Heart right ventricle (tissue), 16 donors: ENCODE measurements at regions not wholly inside any gene's neighbourhood (a gene's known extent, or its start where the extent isn't known, plus 50 kb on each side); places are given as distances from the start of the nearest gene placed in this dataset.
A peak's percentile ranks its signal among the peaks of the same experiment; 100 is the strongest.

Experiments used
- ATAC-seq, 8 donors: fragments of 200-7000 bp; cut with Tn5 transposase; one replicate each; pipeline ENCODE4 v1.9.1; 2020; ENCODE audit warnings: mild to moderate bottlenecking in 8 of 8, moderate library complexity in 8 of 8, moderate number of reproducible peaks in 1 of 8
- DNase-seq, 2 donors: peaks; one replicate each; pipeline ENCODE4 v3.0.0-alpha.2; 2020
- H3K27ac ChIP-seq, 10 donors: fragments of 200-600 bp; sonication (generic) in 2 of 10; one replicate each; pipeline versions ENCODE4 v1.5.0 to v1.8.0; 2020 to 2022; ENCODE audit warnings: mild to moderate bottlenecking in 3 of 10
- H3K27me3 ChIP-seq, 7 donors: fragments of 200-600 bp; one replicate each; pipeline ENCODE4 v1.8.0; 2021 to 2022; ENCODE audit warnings: mild to moderate bottlenecking in 2 of 7
- H3K36me3 ChIP-seq, 9 donors: fragments of 200-600 bp; sonication (generic) in 1 of 9; one replicate each; pipeline versions ENCODE4 v1.5.0 to v1.8.0; 2020 to 2022; ENCODE audit warnings: mild to moderate bottlenecking in 2 of 9
- H3K4me1 ChIP-seq, 9 donors: fragments of 200-600 bp; sonication (generic) in 1 of 9; one replicate each; pipeline versions ENCODE4 v1.5.0 to v1.8.0; 2020 to 2022; ENCODE audit warnings: mild to moderate bottlenecking in 4 of 9
- H3K4me3 ChIP-seq, 10 donors: fragments of 200-600 bp; sonication (generic) in 2 of 10; one replicate each; pipeline versions ENCODE4 v1.5.0 to v1.8.0; 2020 to 2022; ENCODE audit warnings: mild to moderate bottlenecking in 7 of 10, moderate library complexity in 2 of 10
- H3K9me3 ChIP-seq, 11 donors: fragments of 200-600 bp in 10 of 11; sonication (generic) in 2 of 11; one replicate each; pipeline versions ENCODE4 v1.5.0 to v1.8.0; 2013 to 2022; ENCODE audit warnings: mild to moderate bottlenecking in 2 of 11, control low read depth in 1 of 11, moderate library complexity in 1 of 11
- WGBS, 2 donors: extraction: QIAGEN DNeasy Blood & Tissue Kit; methylation state at CpG; one replicate each; pipeline ENCODE4 v1.1.7; 2013; ENCODE audit warnings: inconsistent platforms in 1 of 2; 5-methylcytosine and 5-hydroxymethylcytosine counted together
- intact Hi-C, 10 donors: fragments of 100-400 bp; cut with DNase I; formaldehyde crosslinking; loops; one replicate each; pipeline versions ENCODE4 v1.11.1 to v1.14.2; 2022
- TF ChIP-seq, protein P1 (sequence below), 9 donors: fragments of 200-600 bp; sonication (generic) in 2 of 9; IDR thresholded peaks; one replicate each; pipeline versions ENCODE4 v1.5.0 to v1.8.0; 2021 to 2022; ENCODE audit warnings: antibody characterized with exemption in 9 of 9, mild to moderate bottlenecking in 5 of 9, moderate library complexity in 1 of 9
- donor health status: Arrhythmogenic right ventricular cardiomyopathy.
- donor health status: ischemic (EF 13 %, LVEDD 7.1; RV severe dilation, severe dysfunction).
- donor health status: healthy with polysubstance abuse.
- donor health status: DM: no; HTN: yes; CAD: no.
- donor health status: DM: no; HTN: no; CAD: no.
- donor health status: ischemic (EF 25% LVEDD 6.9; RV normal size, moderate dysfunction).
- donor health status: ischemic (EF 25% LVEDD 5.7; RV mildly dilated, moderate dysfunction).
- donor health status: healthy.
- donor health status: DM: yes; HTN: yes; CAD: no.
- donor health status: Ischemic cardiomyopathy.
- donor health status: ischemic (EF 35%, LVEDD 5.7; RV mildly dilated, moderate dysfunction).
- donor health status: nonischemic (EF 11% LVEDD 7.7; RV severe dilation, severe dysfunction).
- donor health status: DM: yes; HTN: yes; CAD: no.
- donor health status: PGD.
- donor health status: ischemic (EF 29% LVEDD 5.4; RV normal size, mild dysfunction).
- donor health status: nonischemic (EF 23%, LVEDD 6.1; RV moderate dilation, normal function).

DNA sequence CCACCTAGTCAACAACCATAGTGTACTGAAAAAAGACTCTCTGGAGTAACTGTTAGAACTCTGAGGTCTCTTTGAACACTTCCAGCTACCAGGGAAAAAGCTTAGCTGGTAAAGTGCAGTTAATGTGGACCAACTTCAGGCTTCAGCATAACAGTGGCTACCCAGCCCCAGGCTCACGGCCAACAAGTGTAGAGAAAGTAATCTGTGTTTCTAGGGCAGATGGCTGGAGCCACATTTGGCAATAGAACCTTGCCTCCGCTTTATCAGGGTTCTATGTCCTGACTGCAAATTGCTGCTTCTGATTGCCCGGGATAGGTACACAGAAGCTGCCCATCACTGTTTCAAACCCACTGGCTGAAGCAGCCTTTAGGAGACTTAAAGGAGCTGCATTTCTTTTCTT lies 76.0 kb upstream of the SIMC1 start:
- intact Hi-C loops, result no loop called here
- Histone ChIP-seq H3K36me3 (no peaks in the 10 kb centered on the region), H3K4me1 (no peaks in the 10 kb centered on the region), H3K4me3 (no peak overlapping the region), H3K27me3 (peaks cover 0 to 47% (median 29%) of the 10 kb centered on the region in 7 donors), H3K27ac (no peak overlapping the region), H3K9me3 (peaks cover 0 to 5% (median 0%) of the 10 kb centered on the region in 11 donors)
- ATAC-seq, result peak in 2 of 8 donors; percentile 22 to 65
- DNase-seq, result no peak
- TF ChIP-seq, protein P1, sequence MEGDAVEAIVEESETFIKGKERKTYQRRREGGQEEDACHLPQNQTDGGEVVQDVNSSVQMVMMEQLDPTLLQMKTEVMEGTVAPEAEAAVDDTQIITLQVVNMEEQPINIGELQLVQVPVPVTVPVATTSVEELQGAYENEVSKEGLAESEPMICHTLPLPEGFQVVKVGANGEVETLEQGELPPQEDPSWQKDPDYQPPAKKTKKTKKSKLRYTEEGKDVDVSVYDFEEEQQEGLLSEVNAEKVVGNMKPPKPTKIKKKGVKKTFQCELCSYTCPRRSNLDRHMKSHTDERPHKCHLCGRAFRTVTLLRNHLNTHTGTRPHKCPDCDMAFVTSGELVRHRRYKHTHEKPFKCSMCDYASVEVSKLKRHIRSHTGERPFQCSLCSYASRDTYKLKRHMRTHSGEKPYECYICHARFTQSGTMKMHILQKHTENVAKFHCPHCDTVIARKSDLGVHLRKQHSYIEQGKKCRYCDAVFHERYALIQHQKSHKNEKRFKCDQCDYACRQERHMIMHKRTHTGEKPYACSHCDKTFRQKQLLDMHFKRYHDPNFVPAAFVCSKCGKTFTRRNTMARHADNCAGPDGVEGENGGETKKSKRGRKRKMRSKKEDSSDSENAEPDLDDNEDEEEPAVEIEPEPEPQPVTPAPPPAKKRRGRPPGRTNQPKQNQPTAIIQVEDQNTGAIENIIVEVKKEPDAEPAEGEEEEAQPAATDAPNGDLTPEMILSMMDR (IDR thresholded peaks at IDR 0.05), result no peak
- WGBS, 2 donors, result 42 to 46% methylated on average over 3 of the region's 3 CpGs

DNA sequence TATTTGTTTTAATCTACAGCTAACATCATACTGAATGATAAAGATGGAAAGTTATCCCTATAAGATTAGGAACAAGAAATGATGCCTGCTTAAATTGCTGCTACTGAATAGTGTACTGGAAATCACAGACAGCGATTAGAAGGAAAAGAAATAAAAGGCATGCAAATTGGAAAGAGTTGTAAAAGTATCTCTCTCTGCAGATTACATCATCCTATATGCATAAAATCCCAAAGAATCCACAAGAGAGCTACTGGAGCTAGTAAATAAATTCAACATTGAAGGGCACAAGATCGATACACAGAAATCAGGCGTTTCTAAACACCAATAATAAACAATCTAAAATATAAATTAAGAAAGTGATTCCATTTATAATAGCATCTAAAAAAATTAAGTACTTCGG lies 75.3 kb upstream of the SIMC1 start:
- Histone ChIP-seq H3K36me3 (no peaks in the 10 kb centered on the region), H3K27ac (no peak overlapping the region), H3K4me3 (no peak overlapping the region), H3K9me3 (peaks cover 0 to 5% (median 0%) of the 10 kb centered on the region in 11 donors), H3K27me3 (peaks cover 0 to 48% (median 33%) of the 10 kb centered on the region in 7 donors), H3K4me1 (no peaks in the 10 kb centered on the region)
- TF ChIP-seq, protein P1 (IDR thresholded peaks at IDR 0.05), result no peak
- WGBS, 2 donors, result 84 to 88% methylated on average over 4 of the region's 4 CpGs
- intact Hi-C loops, result no loop called here
- DNase-seq (no peak), ATAC-seq (no peak)

DNA sequence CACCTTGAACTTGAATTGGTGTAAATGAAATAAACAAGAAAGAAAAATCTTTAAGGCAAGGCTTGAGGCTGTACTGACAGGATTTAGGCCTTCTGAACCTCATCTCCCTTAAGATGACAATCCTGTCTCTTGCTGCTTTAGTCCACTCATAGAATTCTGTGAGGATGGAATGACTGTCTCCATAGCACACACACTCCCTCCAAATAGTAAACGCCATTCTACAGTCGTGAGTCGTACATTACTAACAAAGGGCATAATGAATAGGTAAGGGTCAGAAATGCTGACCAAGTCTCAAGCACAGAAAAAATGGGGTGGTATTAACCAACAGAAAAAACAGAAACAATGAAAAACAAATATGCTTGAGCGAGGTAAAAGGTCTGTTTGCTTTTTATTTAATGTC lies 71.8 kb upstream of the SIMC1 start:
- Histone ChIP-seq H3K27me3 (peaks cover 0 to 55% (median 32%) of the 10 kb centered on the region in 7 donors), H3K36me3 (no peaks in the 10 kb centered on the region), H3K4me3 (no peak overlapping the region), H3K4me1 (no peaks in the 10 kb centered on the region), H3K9me3 (no peaks in the 10 kb centered on the region), H3K27ac (no peak overlapping the region)
- intact Hi-C loops, result no loop called here
- DNase-seq (no peak), ATAC-seq (no peak)
- TF ChIP-seq, protein P1 (IDR thresholded peaks at IDR 0.05), result no peak
- 80 to 84% methylated on average over 4 of the region's 4 CpGs for WGBS, 2 donors

DNA sequence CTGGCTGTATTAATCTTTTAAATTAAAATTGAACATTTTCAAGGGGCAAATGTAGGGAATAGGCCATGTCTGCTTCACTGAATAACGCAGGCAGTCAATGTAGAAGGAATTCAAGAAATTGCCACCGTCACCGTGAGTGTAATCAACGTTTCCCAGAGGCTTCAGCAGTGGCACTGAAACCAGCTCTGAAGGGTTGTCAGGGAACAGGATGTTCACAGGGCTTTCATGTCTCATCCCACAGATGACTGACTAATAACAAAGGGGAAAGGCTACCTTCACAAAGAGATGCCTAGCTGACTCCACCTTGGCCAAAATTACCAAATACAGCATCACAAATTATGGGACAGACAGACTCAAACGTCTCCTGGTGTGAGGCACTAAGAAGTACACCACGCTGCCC lies 70.4 kb upstream of the SIMC1 start:
- intact Hi-C loops, result no loop called here
- peaks cover 0 to 54% (median 32%) of the 10 kb centered on the region in 7 donors for H3K27me3 ChIP-seq
- 31 to 33% methylated on average over 6 of the region's 6 CpGs for WGBS, 2 donors

More for the DNA sequence above, 70.4 kb upstream of the SIMC1 start:
- Histone ChIP-seq H3K27ac (no peak overlapping the region), H3K9me3 (no peaks in the 10 kb centered on the region), H3K4me1 (no peaks in the 10 kb centered on the region), H3K36me3 (no peaks in the 10 kb centered on the region), H3K4me3 (no peak overlapping the region)
- DNase-seq (no peak), ATAC-seq (no peak)
- TF ChIP-seq, protein P1 (IDR thresholded peaks at IDR 0.05), result no peak
